ENCODE measurements at regions not wholly inside any gene's neighbourhood (a gene's known extent, or its start where the extent isn't known, plus 50 kb on each side); places are given as distances from the start of the nearest gene placed in this dataset.

GRCh38 chr1:84090447-84091245 is 53.4 kb upstream of the PRKACB start:
- no peaks in the 10 kb centered on the region for H3K36me3 ChIP-seq (ENCODE audit: control insufficient read depth in 2 of 2, insufficient read depth in 2 of 2, low read length in 1 of 2)
- H3K4me1 ChIP-seq (ENCODE audit: control insufficient read depth in 2 of 2, insufficient read depth in 2 of 2, low read length in 1 of 2): no peaks in the 10 kb centered on the region
- H3K9me3 ChIP-seq (ENCODE audit: control insufficient read depth in 2 of 2, insufficient read depth in 1 of 2, low read depth in 1 of 2, low read length in 1 of 2): no peaks in the 10 kb centered on the region
- no peak overlapping the region for H3K4me3 ChIP-seq (ENCODE audit: low read depth in 1 of 2, low read length in 2 of 2)
- WGBS, 2 donors: 57 to 59% methylated on average over 3 of the region's 3 CpGs
- H3K27ac ChIP-seq (ENCODE audit: low read depth in 2 of 2, low read length in 1 of 2): no peak overlapping the region
- no peaks in the 10 kb centered on the region for H3K27me3 ChIP-seq (ENCODE audit: control insufficient read depth in 1 of 2, insufficient read depth in 2 of 2, low read length in 2 of 2)

GRCh38 chr1:84089867-84090266 is 54.2 kb upstream of the PRKACB start:
- Histone ChIP-seq H3K9me3 (ENCODE audit: control insufficient read depth in 2 of 2, insufficient read depth in 1 of 2, low read depth in 1 of 2, low read length in 1 of 2) (no peaks in the 10 kb centered on the region), H3K36me3 (ENCODE audit: control insufficient read depth in 2 of 2, insufficient read depth in 2 of 2, low read length in 1 of 2) (no peaks in the 10 kb centered on the region), H3K27ac (ENCODE audit: low read depth in 2 of 2, low read length in 1 of 2) (no peak overlapping the region)

GRCh38 chr1:84089465-84089864 is 54.6 kb upstream of the PRKACB start:
- no peaks in the 10 kb centered on the region for H3K27me3 ChIP-seq (ENCODE audit: control insufficient read depth in 1 of 2, insufficient read depth in 2 of 2, low read length in 2 of 2)
- no peaks in the 10 kb centered on the region for H3K9me3 ChIP-seq (ENCODE audit: control insufficient read depth in 2 of 2, insufficient read depth in 1 of 2, low read depth in 1 of 2, low read length in 1 of 2)
- H3K4me3 ChIP-seq (ENCODE audit: low read depth in 1 of 2, low read length in 2 of 2): no peak overlapping the region
- H3K27ac ChIP-seq (ENCODE audit: low read depth in 2 of 2, low read length in 1 of 2): no peak overlapping the region
- no peaks in the 10 kb centered on the region for H3K36me3 ChIP-seq (ENCODE audit: control insufficient read depth in 2 of 2, insufficient read depth in 2 of 2, low read length in 1 of 2)
- no peaks in the 10 kb centered on the region for H3K4me1 ChIP-seq (ENCODE audit: control insufficient read depth in 2 of 2, insufficient read depth in 2 of 2, low read length in 1 of 2)

More at GRCh38 chr1:84089867-84090266, 54.2 kb upstream of the PRKACB start:
- Histone ChIP-seq H3K4me1 (ENCODE audit: control insufficient read depth in 2 of 2, insufficient read depth in 2 of 2, low read length in 1 of 2) (no peaks in the 10 kb centered on the region), H3K27me3 (ENCODE audit: control insufficient read depth in 1 of 2, insufficient read depth in 2 of 2, low read length in 2 of 2) (no peaks in the 10 kb centered on the region), H3K4me3 (ENCODE audit: low read depth in 1 of 2, low read length in 2 of 2) (no peak overlapping the region)

GRCh38 chr1:84086616-84087015 is 57.5 kb upstream of the PRKACB start:
- H3K4me3 ChIP-seq (ENCODE audit: low read depth in 1 of 2, low read length in 2 of 2): no peak overlapping the region
- 86 to 88% methylated on average over 3 of the region's 3 CpGs for WGBS, 2 donors

GRCh38 chr1:84086189-84086588 is 57.9 kb upstream of the PRKACB start:
- Histone ChIP-seq H3K36me3 (ENCODE audit: control insufficient read depth in 2 of 2, insufficient read depth in 2 of 2, low read length in 1 of 2) (no peaks in the 10 kb centered on the region), H3K4me3 (ENCODE audit: low read depth in 1 of 2, low read length in 2 of 2) (no peak overlapping the region), H3K9me3 (ENCODE audit: control insufficient read depth in 2 of 2, insufficient read depth in 1 of 2, low read depth in 1 of 2, low read length in 1 of 2) (no peaks in the 10 kb centered on the region), H3K27me3 (ENCODE audit: control insufficient read depth in 1 of 2, insufficient read depth in 2 of 2, low read length in 2 of 2) (no peaks in the 10 kb centered on the region), H3K4me1 (ENCODE audit: control insufficient read depth in 2 of 2, insufficient read depth in 2 of 2, low read length in 1 of 2) (no peaks in the 10 kb centered on the region), H3K27ac (ENCODE audit: low read depth in 2 of 2, low read length in 1 of 2) (no peak overlapping the region)
- 90 to 91% methylated on average over 5 of the region's 5 CpGs for WGBS, 2 donors

More at GRCh38 chr1:84086616-84087015, 57.5 kb upstream of the PRKACB start:
- no peaks in the 10 kb centered on the region for H3K27me3 ChIP-seq (ENCODE audit: control insufficient read depth in 1 of 2, insufficient read depth in 2 of 2, low read length in 2 of 2)
- no peak overlapping the region for H3K27ac ChIP-seq (ENCODE audit: low read depth in 2 of 2, low read length in 1 of 2)
- H3K4me1 ChIP-seq (ENCODE audit: control insufficient read depth in 2 of 2, insufficient read depth in 2 of 2, low read length in 1 of 2): no peaks in the 10 kb centered on the region
- no peaks in the 10 kb centered on the region for H3K36me3 ChIP-seq (ENCODE audit: control insufficient read depth in 2 of 2, insufficient read depth in 2 of 2, low read length in 1 of 2)
- H3K9me3 ChIP-seq (ENCODE audit: control insufficient read depth in 2 of 2, insufficient read depth in 1 of 2, low read depth in 1 of 2, low read length in 1 of 2): no peaks in the 10 kb centered on the region

GRCh38 chr1:84083307-84083706 is 60.8 kb upstream of the PRKACB start:
- Histone ChIP-seq H3K36me3 (ENCODE audit: control insufficient read depth in 2 of 2, insufficient read depth in 2 of 2, low read length in 1 of 2) (no peaks in the 10 kb centered on the region), H3K4me1 (ENCODE audit: control insufficient read depth in 2 of 2, insufficient read depth in 2 of 2, low read length in 1 of 2) (no peaks in the 10 kb centered on the region), H3K4me3 (ENCODE audit: low read depth in 1 of 2, low read length in 2 of 2) (no peak overlapping the region), H3K9me3 (ENCODE audit: control insufficient read depth in 2 of 2, insufficient read depth in 1 of 2, low read depth in 1 of 2, low read length in 1 of 2) (no peaks in the 10 kb centered on the region), H3K27me3 (ENCODE audit: control insufficient read depth in 1 of 2, insufficient read depth in 2 of 2, low read length in 2 of 2) (no peaks in the 10 kb centered on the region), H3K27ac (ENCODE audit: low read depth in 2 of 2, low read length in 1 of 2) (no peak overlapping the region)
- 59 to 68% methylated on average over 3 of the region's 3 CpGs for WGBS, 2 donors

GRCh38 chr1:84078842-84079202 is 65.2 kb upstream of the PRKACB start:
- H3K36me3 ChIP-seq (ENCODE audit: control insufficient read depth in 2 of 2, insufficient read depth in 2 of 2, low read length in 1 of 2): no peaks in the 10 kb centered on the region
- WGBS, 2 donors: 41 to 42% methylated on average over 5 of the region's 5 CpGs
- no peak overlapping the region for H3K27ac ChIP-seq (ENCODE audit: low read depth in 2 of 2, low read length in 1 of 2)
- peaks cover 0 to 2% of the 10 kb centered on the region in 2 donors for H3K4me1 ChIP-seq (ENCODE audit: control insufficient read depth in 2 of 2, insufficient read depth in 2 of 2, low read length in 1 of 2)
- H3K4me3 ChIP-seq (ENCODE audit: low read depth in 1 of 2, low read length in 2 of 2): peak overlapping the region; percentile 82 to 92
- no peaks in the 10 kb centered on the region for H3K27me3 ChIP-seq (ENCODE audit: control insufficient read depth in 1 of 2, insufficient read depth in 2 of 2, low read length in 2 of 2)
- H3K9me3 ChIP-seq (ENCODE audit: control insufficient read depth in 2 of 2, insufficient read depth in 1 of 2, low read depth in 1 of 2, low read length in 1 of 2): no peaks in the 10 kb centered on the region

- H3K36me3 ChIP-seq (ENCODE audit: control insufficient read depth in 2 of 2, insufficient read depth in 2 of 2, low read length in 1 of 2): no peaks in the 10 kb centered on the region
- WGBS, 2 donors: 1% methylated on average over 45 to 61 of the region's 61 CpGs
- H3K27ac ChIP-seq (ENCODE audit: low read depth in 2 of 2, low read length in 1 of 2): peak overlapping the region; percentile 72 to 87
Measured at GRCh38 chr1:84078108-84078841, 65.8 kb upstream of the PRKACB start.

GRCh38 chr1:84077476-84078107 is 66.5 kb upstream of the PRKACB start:
- 0 to 1% methylated on average over 32 to 71 of the region's 71 CpGs for WGBS, 2 donors
- Histone ChIP-seq H3K4me1 (ENCODE audit: control insufficient read depth in 2 of 2, insufficient read depth in 2 of 2, low read length in 1 of 2) (peaks cover 0 to 2% of the 10 kb centered on the region in 2 donors), H3K9me3 (ENCODE audit: control insufficient read depth in 2 of 2, insufficient read depth in 1 of 2, low read depth in 1 of 2, low read length in 1 of 2) (no peaks in the 10 kb centered on the region), H3K36me3 (ENCODE audit: control insufficient read depth in 2 of 2, insufficient read depth in 2 of 2, low read length in 1 of 2) (no peaks in the 10 kb centered on the region), H3K27ac (ENCODE audit: low read depth in 2 of 2, low read length in 1 of 2) (peak overlapping the region; percentile 79 to 87), H3K4me3 (ENCODE audit: low read depth in 1 of 2, low read length in 2 of 2) (peak overlapping the region; percentile 82 to 92), H3K27me3 (ENCODE audit: control insufficient read depth in 1 of 2, insufficient read depth in 2 of 2, low read length in 2 of 2) (no peaks in the 10 kb centered on the region)

More at GRCh38 chr1:84078108-84078841, 65.8 kb upstream of the PRKACB start:
- H3K4me3 ChIP-seq (ENCODE audit: low read depth in 1 of 2, low read length in 2 of 2): peak overlapping the region; percentile 82 to 92
- H3K27me3 ChIP-seq (ENCODE audit: control insufficient read depth in 1 of 2, insufficient read depth in 2 of 2, low read length in 2 of 2): no peaks in the 10 kb centered on the region
- peaks cover 0 to 2% of the 10 kb centered on the region in 2 donors for H3K4me1 ChIP-seq (ENCODE audit: control insufficient read depth in 2 of 2, insufficient read depth in 2 of 2, low read length in 1 of 2)
- H3K9me3 ChIP-seq (ENCODE audit: control insufficient read depth in 2 of 2, insufficient read depth in 1 of 2, low read depth in 1 of 2, low read length in 1 of 2): no peaks in the 10 kb centered on the region

Measured in esophagus (tissue), 2 donors.